Activated CD4-positive, alpha-beta T cell treated with anti-CD3 and anti-CD28 coated beads for 4 hours (primary cell): ENCODE measurements at regions not wholly inside any gene's neighbourhood (a gene's known extent, or its start where the extent isn't known, plus 50 kb on each side); places are given as distances from the start of the nearest gene placed in this dataset.
"Not testable (repeated sequence)": the region's sequence is repeated elsewhere in the genome, so short reads cannot be mapped to it uniquely, and the experiment has no call there.

Experiments
- DNase-seq, 2 donors: peaks; one replicate each; pipeline ENCODE4 v3.0.0-alpha.2; 2020

- DNase-seq: no peak
These were observed 50.0 kb upstream of the EMX2 start for GRCh38 chr10:117492504-117492903.

- DNase-seq: no peak
These were observed 54.5 kb upstream of the EMX2 start for GRCh38 chr10:117488004-117488403.

- no peak for DNase-seq
These were observed 55.9 kb upstream of the EMX2 start for GRCh38 chr10:117486606-117487005.

GRCh38 chr10:117483056-117483590, 59.4 kb upstream of the EMX2 start:
- DNase-seq: no peak

- DNase-seq: not testable (repeated sequence)
These were observed 61.5 kb upstream of the EMX2 start for GRCh38 chr10:117481011-117481410.

- no peak for DNase-seq
These were observed 62.4 kb upstream of the EMX2 start for GRCh38 chr10:117480097-117480496.

- no peak for DNase-seq
These were observed 64.4 kb upstream of the EMX2 start for GRCh38 chr10:117477961-117478670.

GRCh38 chr10:117477211-117477947, 65.2 kb upstream of the EMX2 start:
- no peak for DNase-seq

- DNase-seq: no peak
These were observed 65.8 kb upstream of the EMX2 start for GRCh38 chr10:117476716-117477115.

GRCh38 chr10:117476281-117476680, 66.3 kb upstream of the EMX2 start:
- DNase-seq: no peak

- DNase-seq: no peak
These were observed 69.7 kb upstream of the EMX2 start for GRCh38 chr10:117472872-117473271.

GRCh38 chr10:117471344-117471874, 71.1 kb upstream of the EMX2 start:
- no peak for DNase-seq

- DNase-seq: no peak
These were observed 71.8 kb upstream of the EMX2 start for GRCh38 chr10:117470733-117471132.

- DNase-seq: no peak
These were observed 73.9 kb upstream of the EMX2 start for GRCh38 chr10:117468665-117469064.

- DNase-seq: no peak
These were observed 78.4 kb upstream of the EMX2 start for GRCh38 chr10:117464176-117464575.

- no peak for DNase-seq
These were observed 79.0 kb upstream of the EMX2 start for GRCh38 chr10:117463545-117463920.

GRCh38 chr10:117462816-117463544, 79.6 kb upstream of the EMX2 start:
- no peak for DNase-seq

GRCh38 chr10:117462424-117462792, 80.1 kb upstream of the EMX2 start:
- no peak for DNase-seq

- no peak for DNase-seq
These were observed 80.7 kb upstream of the EMX2 start for GRCh38 chr10:117461766-117462423.

- DNase-seq: no peak
These were observed 81.4 kb upstream of the EMX2 start for GRCh38 chr10:117460846-117461765.

- DNase-seq: no peak
These were observed 83.3 kb upstream of the PDZD8 start for GRCh38 chr10:117458571-117458970.

- DNase-seq: no peak
These were observed 82.7 kb upstream of the PDZD8 start for GRCh38 chr10:117457932-117458331.
